Activated CD4-positive, alpha-beta T cell treated with anti-CD3 and anti-CD28 coated beads, Interleukin-2, amount 50 U/mL, for 24 hours (primary cell): ENCODE measurements at regions not wholly inside any gene's neighbourhood (a gene's known extent, or its start where the extent isn't known, plus 50 kb on each side); places are given as distances from the start of the nearest gene placed in this dataset.

Experiments
- DNase-seq, 2 donors: peaks; one replicate each; pipeline ENCODE4 v3.0.0-alpha.2; 2020; ENCODE audit warnings: low read depth in 1 of 2, low spot score in 1 of 2

- DNase-seq = no peak
These were observed 133.3 kb downstream of the TMEM132E start for GRCh38 chr17:34712481-34713195.

GRCh38 chr17:34711646-34712045, 132.3 kb downstream of the TMEM132E start:
- DNase-seq = no peak

GRCh38 chr17:34710226-34710625, 130.8 kb downstream of the TMEM132E start:
- DNase-seq = no peak

- no peak for DNase-seq
These were observed 129.9 kb downstream of the TMEM132E start for GRCh38 chr17:34709158-34709754.

GRCh38 chr17:34706029-34706428, 126.6 kb downstream of the TMEM132E start:
- peak in 1 of 2 donors; percentile 4 for DNase-seq

GRCh38 chr17:34703533-34703932, 124.2 kb downstream of the TMEM132E start:
- peak in 1 of 2 donors; percentile 3 for DNase-seq

GRCh38 chr17:34699181-34699580, 119.8 kb downstream of the TMEM132E start:
- DNase-seq = no peak

- DNase-seq = no peak
These were observed 113.5 kb downstream of the TMEM132E start for GRCh38 chr17:34692920-34693319.
